ENCODE measurements at regions not wholly inside any gene's neighbourhood (a gene's known extent, or its start where the extent isn't known, plus 50 kb on each side); places are given as distances from the start of the nearest gene placed in this dataset.

- Histone ChIP-seq H3K9me1 (ENCODE audit: insufficient read depth, low read length) (no peaks in the 10 kb centered on the region), H4K5ac (ENCODE audit: low read depth, low read length) (no peak overlapping the region), H3K14ac (replicated peaks; ENCODE audit: low read depth, low read length) (no peak overlapping the region), H3K27me3 (ENCODE audit: control insufficient read depth, insufficient read depth, low read length) (no peaks in the 10 kb centered on the region; the same call in 1 of the 2 replicates), H2AK5ac (ENCODE audit: low read depth, low read length) (no peak overlapping the region), H2BK20ac (ENCODE audit: low read depth, low read length) (no peak overlapping the region), H3K27ac (ENCODE audit: insufficient read depth, low read length) (no peak overlapping the region), H2BK120ac (ENCODE audit: low read depth, low read length) (no peak overlapping the region), H3K4ac (ENCODE audit: low read depth, low read length) (no peak overlapping the region), H4K8ac (ENCODE audit: low read depth in 2 of 2, low read length in 2 of 2) (no peak overlapping the region), H3K56ac (ENCODE audit: extremely low read depth, insufficient read depth, low read length) (no peak overlapping the region), H3K9me3 (ENCODE audit: control insufficient read depth, insufficient read depth, low read length) (no peaks in the 10 kb centered on the region), H2BK15ac (ENCODE audit: low read depth, low read length) (no peak overlapping the region), H3K79me1 (ENCODE audit: low read depth in 1 of 2, low read length in 2 of 2) (no peaks in the 10 kb centered on the region), H3K23ac (ENCODE audit: low read depth, low read length) (no peak overlapping the region), H2AK9ac (replicated peaks; ENCODE audit: low read depth, low read length, poor library complexity) (no peak overlapping the region), H3K9ac (ENCODE audit: low read depth, low read length) (no peak overlapping the region), H3K4me3 (ENCODE audit: insufficient read depth, low read depth, low read length) (no peak overlapping the region), H2BK5ac (ENCODE audit: low read depth, low read length, poor library complexity, severe bottlenecking) (no peak overlapping the region), H4K20me1 (ENCODE audit: insufficient read depth, low read length) (no peaks in the 10 kb centered on the region), H3K36me3 (ENCODE audit: control insufficient read depth, insufficient read depth, low read length) (no peaks in the 10 kb centered on the region), H2AFZ (replicated peaks; ENCODE audit: low read length, poor library complexity) (no peak overlapping the region), H4K91ac (ENCODE audit: insufficient read depth, low read depth, low read length) (no peak overlapping the region), H3K18ac (ENCODE audit: low read depth, low read length) (no peak overlapping the region), H3K4me2 (ENCODE audit: low read depth, low read length) (no peak overlapping the region), H3K4me1 (ENCODE audit: control insufficient read depth, insufficient read depth, low read length) (no peaks in the 10 kb centered on the region)
- intact Hi-C loops (cut with micrococcal nuclease) (no loop called here), in situ Hi-C loops (cut with MboI; ENCODE audit: low sequenced_read_pairs) (no loop called here), dilution Hi-C loops (cut with HindIII; ENCODE audit: low sequenced_read_pairs, unreplicated experiment) (no loop called here)
- no peak for TF ChIP-seq POLR2A (IDR thresholded peaks at IDR 0.05; ENCODE audit: low read depth, low read length)
- no peak for TF ChIP-seq BHLHE40 (IDR thresholded peaks at IDR 0.05; ENCODE audit: low read depth, low read length)
- TF ChIP-seq RAD21 (IDR thresholded peaks at IDR 0.05; ENCODE audit: low read length), result no peak
- no peak for TF ChIP-seq RFX5 (IDR thresholded peaks at IDR 0.05; ENCODE audit: low read depth, low read length)
- TF ChIP-seq FOS (IDR thresholded peaks at IDR 0.05; ENCODE audit: low read depth, low read length), result no peak
- TF ChIP-seq USF2 (IDR thresholded peaks at IDR 0.05; ENCODE audit: low read depth, low read length), result no peak
- TF ChIP-seq MAFK (IDR thresholded peaks at IDR 0.05; ENCODE audit: low read depth, low read length), result no peak
- BruUV-seq (replicated peaks), result no TSS peak
- DNase-seq (no peak), ATAC-seq (ENCODE audit: low read depth) (no peak)
- 87% methylated on average over 3 of the region's 10 CpGs; no CpG with 5 or more reads in 1 of the 2 experiments for WGBS, 2 experiments (ENCODE audit: extremely low coverage in 2 of 2, insufficient read length in 1 of 2)
- ChIA-PET CTCF (interaction anchor here (0.6 kb wide), 1 partner anchor 15 kb away, joined by 3 read pairs; no protein-coding TSS in a partner anchor), POLR2A (ENCODE audit: unreplicated experiment) (no interaction called here)
Observed at GRCh38 chr14:44812672-44813071, 149.1 kb downstream of the KLHL28 start.

Measured in IMR-90 (cell line).